ENCODE measurements at regions not wholly inside any gene's neighbourhood (a gene's known extent, or its start where the extent isn't known, plus 50 kb on each side); places are given as distances from the start of the nearest gene placed in this dataset.
A peak's percentile ranks its signal among the peaks of the same experiment; 100 is the strongest.

DNA sequence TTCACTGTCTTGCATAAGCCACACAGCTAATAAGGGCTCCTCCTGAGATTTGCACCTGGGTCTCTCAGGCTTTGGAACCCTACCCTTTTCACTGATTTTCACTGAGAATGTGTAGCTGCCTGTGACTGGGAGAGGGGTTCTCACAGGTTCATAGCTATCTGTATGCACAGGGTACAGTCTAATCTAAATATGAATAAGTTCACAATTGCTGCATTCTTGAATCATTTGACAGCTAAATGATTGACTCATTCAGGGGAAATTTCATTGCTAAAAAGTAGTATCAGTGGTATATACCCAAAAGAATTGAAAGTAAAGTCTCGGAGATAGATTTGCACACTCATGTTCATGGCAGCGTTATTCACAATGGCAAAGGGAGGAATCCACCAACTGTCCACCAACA is 140.7 kb downstream of the BOD1 start:
- intact Hi-C loops (cut with DNase I): no loop called here

DNA sequence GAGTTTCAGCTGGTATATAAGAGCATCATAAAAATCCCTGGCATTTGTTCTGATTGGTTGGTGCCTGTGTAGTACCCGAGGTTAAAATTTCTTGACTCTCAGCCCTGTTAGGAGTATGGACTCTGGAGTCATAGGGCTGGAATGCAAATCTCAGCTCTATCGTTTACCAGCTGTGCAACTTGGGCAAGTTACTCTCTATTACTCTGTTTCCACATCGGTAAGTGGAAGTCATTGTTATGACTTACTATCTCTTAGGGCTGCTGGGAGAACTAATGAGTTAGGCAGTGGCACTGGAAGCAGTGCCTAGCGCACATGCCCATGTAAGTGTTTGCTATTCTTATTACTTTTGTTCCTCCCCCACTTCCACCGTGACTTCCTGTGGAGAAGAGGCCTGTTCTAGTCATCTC is 141.6 kb downstream of the BOD1 start:
- Histone ChIP-seq H3K36me3 (no peaks in the 10 kb centered on the region), H3K9me3 (no peaks in the 10 kb centered on the region), H3K4me3 (no peak overlapping the region), H3K4me1 (no peaks in the 10 kb centered on the region), H3K9ac (ENCODE audit: low read depth in 2 of 2, low read length in 2 of 2) (no peak overlapping the region), H3K27me3 (no peaks in the 10 kb centered on the region), H3K27ac (no peak overlapping the region)
- intact Hi-C loops (cut with DNase I): no loop called here
- no peak for DNase-seq
- TF ChIP-seq, protein P1, sequence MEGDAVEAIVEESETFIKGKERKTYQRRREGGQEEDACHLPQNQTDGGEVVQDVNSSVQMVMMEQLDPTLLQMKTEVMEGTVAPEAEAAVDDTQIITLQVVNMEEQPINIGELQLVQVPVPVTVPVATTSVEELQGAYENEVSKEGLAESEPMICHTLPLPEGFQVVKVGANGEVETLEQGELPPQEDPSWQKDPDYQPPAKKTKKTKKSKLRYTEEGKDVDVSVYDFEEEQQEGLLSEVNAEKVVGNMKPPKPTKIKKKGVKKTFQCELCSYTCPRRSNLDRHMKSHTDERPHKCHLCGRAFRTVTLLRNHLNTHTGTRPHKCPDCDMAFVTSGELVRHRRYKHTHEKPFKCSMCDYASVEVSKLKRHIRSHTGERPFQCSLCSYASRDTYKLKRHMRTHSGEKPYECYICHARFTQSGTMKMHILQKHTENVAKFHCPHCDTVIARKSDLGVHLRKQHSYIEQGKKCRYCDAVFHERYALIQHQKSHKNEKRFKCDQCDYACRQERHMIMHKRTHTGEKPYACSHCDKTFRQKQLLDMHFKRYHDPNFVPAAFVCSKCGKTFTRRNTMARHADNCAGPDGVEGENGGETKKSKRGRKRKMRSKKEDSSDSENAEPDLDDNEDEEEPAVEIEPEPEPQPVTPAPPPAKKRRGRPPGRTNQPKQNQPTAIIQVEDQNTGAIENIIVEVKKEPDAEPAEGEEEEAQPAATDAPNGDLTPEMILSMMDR (IDR thresholded peaks at IDR 0.05): no peak

More for the DNA sequence above, 140.7 kb downstream of the BOD1 start:
- DNase-seq: no peak
- H3K36me3 ChIP-seq: no peaks in the 10 kb centered on the region
- H3K27ac ChIP-seq: no peak overlapping the region
- H3K4me3 ChIP-seq: no peak overlapping the region
- no peak overlapping the region for H3K9ac ChIP-seq (ENCODE audit: low read depth in 2 of 2, low read length in 2 of 2)
- no peaks in the 10 kb centered on the region for H3K27me3 ChIP-seq
- TF ChIP-seq, protein P1 (IDR thresholded peaks at IDR 0.05): no peak
- no peaks in the 10 kb centered on the region for H3K4me1 ChIP-seq
- no peaks in the 10 kb centered on the region for H3K9me3 ChIP-seq

DNA sequence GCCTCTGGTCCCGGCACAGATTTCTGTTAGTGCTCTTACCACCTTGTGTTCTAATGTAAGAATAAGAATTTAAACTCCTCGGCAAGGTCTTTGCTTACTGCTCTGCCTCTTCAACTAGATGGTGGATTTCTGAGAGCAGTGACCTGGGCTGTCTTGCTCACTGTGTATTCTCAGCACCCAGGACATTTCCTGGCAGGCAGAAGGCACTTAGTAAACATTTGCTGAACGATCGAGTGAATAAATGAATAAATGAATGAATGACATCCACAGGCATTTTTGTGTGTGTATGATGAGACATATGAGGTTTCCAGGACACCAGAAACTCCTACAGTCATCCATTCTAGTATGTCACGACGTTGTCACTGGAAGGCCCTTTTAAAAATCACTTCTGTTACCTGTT is 143.2 kb downstream of the BOD1 start:
- Histone ChIP-seq H3K9me3 (no peaks in the 10 kb centered on the region), H3K27me3 (no peaks in the 10 kb centered on the region), H3K4me1 (no peaks in the 10 kb centered on the region), H3K9ac (ENCODE audit: low read depth in 2 of 2, low read length in 2 of 2) (no peak overlapping the region), H3K4me3 (no peak overlapping the region), H3K27ac (no peak overlapping the region), H3K36me3 (no peaks in the 10 kb centered on the region)
- TF ChIP-seq, protein P1 (IDR thresholded peaks at IDR 0.05): no peak
- intact Hi-C loops (cut with DNase I): no loop called here
- no peak for DNase-seq

DNA sequence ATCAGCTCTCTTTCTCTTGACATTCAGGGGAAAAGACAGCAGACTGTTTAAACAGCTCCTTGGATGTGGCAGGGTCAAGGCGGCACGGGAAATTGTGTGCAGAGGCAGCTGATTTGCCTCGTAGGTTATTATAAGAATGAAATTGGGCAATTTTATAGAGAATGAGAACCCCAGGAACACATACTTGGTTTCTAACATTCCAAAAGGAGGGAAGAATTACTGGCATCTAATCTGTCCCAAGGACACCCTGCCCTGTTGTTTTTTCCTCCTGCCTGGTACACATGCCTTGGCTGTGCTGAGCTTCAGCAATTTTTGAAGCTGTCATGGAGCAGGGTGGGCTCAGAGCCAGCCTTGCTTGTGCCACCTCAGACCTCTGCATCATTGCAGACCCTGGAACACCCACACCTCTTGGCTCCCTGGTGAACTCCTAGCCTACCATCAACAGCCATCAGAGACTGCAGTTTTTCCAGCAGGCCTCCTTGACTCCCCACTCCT is 143.6 kb downstream of the BOD1 start:
- Histone ChIP-seq H3K27me3 (no peaks in the 10 kb centered on the region), H3K9ac (ENCODE audit: low read depth in 2 of 2, low read length in 2 of 2) (peak overlapping the region in 1 of 2 donors; percentile 19), H3K9me3 (no peaks in the 10 kb centered on the region), H3K27ac (no peak overlapping the region), H3K4me1 (no peaks in the 10 kb centered on the region), H3K4me3 (no peak overlapping the region), H3K36me3 (no peaks in the 10 kb centered on the region)
- DNase-seq: no peak
- TF ChIP-seq, protein P1 (IDR thresholded peaks at IDR 0.05): no peak
- intact Hi-C loops (cut with DNase I): no loop called here

DNA sequence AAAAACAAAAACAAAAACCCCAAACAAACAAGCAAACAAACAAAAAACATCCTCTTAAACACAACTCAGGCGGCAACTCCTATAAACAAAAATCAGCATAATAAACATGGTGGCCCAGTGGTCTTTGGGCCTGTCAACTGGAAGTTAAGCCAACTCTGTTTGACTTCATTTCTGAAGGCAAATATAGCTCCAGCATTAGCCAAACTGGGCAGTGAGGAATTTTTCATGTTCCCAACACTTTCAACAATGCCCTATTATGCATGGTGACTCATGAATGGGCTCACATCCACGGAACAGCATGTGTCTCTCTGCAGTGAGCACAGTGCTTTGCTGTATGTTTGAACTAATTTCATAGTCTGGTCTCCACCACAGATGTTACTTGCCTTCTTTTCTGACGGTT is 143.9 kb upstream of the STC2 start:
- no peaks in the 10 kb centered on the region for H3K4me1 ChIP-seq
- intact Hi-C loops (cut with DNase I): no loop called here
- H3K4me3 ChIP-seq: no peak overlapping the region
- peak; percentile 37 for DNase-seq
- H3K27ac ChIP-seq: no peak overlapping the region
- TF ChIP-seq, protein P1 (IDR thresholded peaks at IDR 0.05): no peak
- H3K9ac ChIP-seq (ENCODE audit: low read depth in 2 of 2, low read length in 2 of 2): no peak overlapping the region
- no peaks in the 10 kb centered on the region for H3K36me3 ChIP-seq
- H3K27me3 ChIP-seq: no peaks in the 10 kb centered on the region
- H3K9me3 ChIP-seq: no peaks in the 10 kb centered on the region

Data from colonic mucosa (tissue), 4 donors.